LNCaP clone FGC (cell line): ENCODE measurements at regions not wholly inside any gene's neighbourhood (a gene's known extent, or its start where the extent isn't known, plus 50 kb on each side); places are given as distances from the start of the nearest gene placed in this dataset.
"Not testable (repeated sequence)": the region's sequence is repeated elsewhere in the genome, so short reads cannot be mapped to it uniquely, and the experiment has no call there.

Source experiments
- DNase-seq: peaks from one replicate; pipeline ENCODE4 v3.0.0-alpha.2; 2011; ENCODE audit warnings: low read depth
- H3K4me3 ChIP-seq: 2 replicates; pipeline ENCODE4 v1.5.1; 2011; ENCODE audit warnings: mild to moderate bottlenecking, low read depth, low read length, control low read depth
- CTCF ChIP-seq: IDR thresholded peaks from 2 replicates; pipeline ENCODE4 v1.5.1; 2012; ENCODE audit warnings: mild to moderate bottlenecking; ENCODE audit not compliant: control insufficient read depth, insufficient read depth; ENCODE audit errors: extremely low read depth

DNA sequence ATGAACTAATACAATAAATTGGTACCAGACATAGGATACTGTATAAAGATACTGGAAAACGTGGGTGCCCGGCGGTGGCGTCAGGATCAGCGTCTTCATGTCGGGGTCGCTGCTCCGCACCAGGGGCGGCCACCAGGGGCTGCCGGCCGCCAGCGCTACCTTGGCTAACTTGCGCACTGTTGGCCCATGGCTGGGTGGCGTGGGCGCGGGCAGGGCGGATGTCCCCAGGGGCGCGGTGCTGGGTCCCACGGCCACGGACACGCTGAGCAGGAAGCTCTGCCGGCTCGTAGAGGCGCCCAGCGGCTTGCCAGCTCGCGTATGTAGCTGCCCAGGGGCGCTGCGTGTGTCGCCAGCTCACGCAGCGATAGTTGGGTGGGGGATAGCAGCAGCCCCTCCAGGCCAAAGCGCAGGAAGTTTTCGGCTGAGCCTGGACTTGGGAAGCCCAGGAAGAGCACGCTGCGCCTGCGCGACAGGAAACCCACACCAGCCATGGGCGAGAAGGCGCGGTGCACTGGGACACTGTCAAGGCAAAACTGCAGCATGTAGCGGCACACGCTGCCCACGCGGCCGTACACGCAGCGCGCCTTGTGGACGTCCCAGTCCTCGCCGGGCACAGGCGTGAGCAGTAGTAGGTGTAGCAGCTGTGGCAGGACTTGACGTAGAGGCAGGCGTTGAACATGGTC lies 299.9 kb downstream of the CCDC74A start:
- TF ChIP-seq CTCF = no peak
- no peak overlapping the region for H3K4me3 ChIP-seq
- no peak for DNase-seq

GRCh38 chr2:131828164-131828561 lies 300.5 kb downstream of the CCDC74A start:
- TF ChIP-seq CTCF = no peak
- H3K4me3 ChIP-seq = no peak overlapping the region
- no peak for DNase-seq

DNA sequence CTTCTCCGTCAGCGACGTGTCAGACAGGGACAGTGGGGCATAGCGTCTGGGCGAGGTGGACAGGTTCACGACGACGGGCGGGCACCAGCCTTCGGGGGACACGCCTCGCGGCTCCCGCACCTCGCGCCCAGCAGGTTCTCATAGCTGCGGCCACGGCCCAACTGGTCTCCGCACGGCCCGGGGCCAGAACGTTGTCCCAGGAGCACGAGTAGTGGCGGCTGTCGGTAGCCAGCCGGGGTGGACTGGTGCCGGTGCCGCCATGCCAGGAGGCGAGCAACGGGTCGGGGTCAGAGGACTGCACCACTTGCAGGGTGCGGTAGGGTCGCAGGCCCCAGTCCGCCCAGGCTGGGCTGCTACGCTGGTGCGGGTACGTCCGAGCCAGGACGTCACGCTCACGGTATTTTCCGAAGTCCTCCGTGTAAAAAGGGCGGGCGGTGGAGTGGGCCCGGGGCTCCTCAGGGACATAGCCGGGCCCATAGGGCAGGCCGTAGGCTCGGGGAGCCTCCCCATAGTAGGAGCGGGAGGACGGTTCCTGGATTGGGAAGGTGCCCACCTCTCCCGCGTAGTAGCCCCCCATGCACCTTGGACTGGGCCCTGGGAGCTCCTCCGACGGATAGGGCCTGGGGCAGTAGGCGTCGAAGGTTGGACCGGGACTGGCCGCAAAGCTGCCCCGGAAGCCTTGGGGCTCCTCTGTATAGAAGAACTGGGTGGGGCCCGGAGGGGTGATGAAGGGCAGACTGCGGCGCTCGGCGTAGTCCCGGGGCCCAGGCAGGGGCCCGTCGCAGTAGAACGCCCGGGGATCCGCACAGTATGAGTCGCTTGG lies 301.2 kb downstream of the CCDC74A start:
- H3K4me3 ChIP-seq, DNase-seq: not testable (repeated sequence)

DNA sequence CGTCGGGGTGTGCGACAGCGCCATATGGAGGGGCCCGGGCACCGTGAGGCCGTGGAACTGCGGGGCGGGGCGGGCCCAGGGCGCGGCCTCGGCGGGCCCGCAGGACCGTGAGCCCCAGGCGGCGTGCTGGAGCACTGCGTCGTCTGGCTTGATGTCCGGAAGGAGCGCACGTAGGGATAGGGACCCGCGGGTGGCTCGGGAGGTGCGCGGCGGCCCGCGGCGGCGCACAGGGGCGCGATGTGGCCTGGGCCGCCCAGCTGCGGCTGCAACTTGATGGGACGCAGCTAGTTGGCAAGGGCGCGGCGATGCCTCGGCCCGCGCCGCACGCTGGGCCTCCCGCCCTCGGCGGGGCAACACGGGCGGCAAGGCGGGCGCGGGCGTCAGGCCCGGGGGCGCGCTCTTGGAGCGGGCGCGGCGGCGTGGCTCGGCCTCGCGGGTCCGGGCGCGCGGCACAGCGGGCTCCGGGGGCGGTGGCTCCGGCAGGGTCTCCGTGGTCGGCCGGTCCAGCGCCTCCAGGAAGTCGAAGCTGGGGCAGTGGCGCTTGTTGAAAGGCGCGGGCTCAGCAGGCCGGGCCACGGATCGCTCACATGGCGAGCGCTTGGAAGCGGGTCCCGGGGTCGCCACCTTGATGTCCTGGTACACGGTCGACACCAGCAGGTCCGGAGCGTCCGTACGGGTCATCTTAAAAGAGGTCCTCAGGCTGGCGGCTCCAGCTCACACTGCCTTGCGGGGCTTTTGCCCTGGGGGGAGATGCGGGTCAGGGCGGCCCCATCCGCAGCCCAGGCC lies 302.0 kb downstream of the CCDC74A start:
- not testable (repeated sequence) for DNase-seq, H3K4me3 ChIP-seq

GRCh38 chr2:131830242-131830945 lies 302.7 kb downstream of the CCDC74A start:
- H3K4me3 ChIP-seq, DNase-seq: not testable (repeated sequence)

DNA sequence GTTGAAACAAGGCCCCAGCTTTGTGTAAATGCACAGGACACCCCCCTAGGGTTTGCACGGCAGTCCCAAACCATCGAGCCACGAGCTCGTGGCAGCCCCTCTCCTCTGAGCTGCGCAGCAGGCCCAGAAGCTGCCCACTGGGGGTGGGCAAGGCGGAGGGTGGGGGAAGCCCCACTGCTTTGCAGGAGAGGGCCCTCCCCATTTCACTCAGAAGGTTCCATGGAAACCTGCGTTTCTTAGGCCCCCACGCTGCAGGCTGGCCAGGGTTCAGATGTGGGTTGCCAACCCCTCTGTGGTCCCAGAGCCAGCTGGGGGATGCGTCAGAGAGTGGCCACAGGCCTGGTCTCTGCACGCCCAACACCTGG lies 303.2 kb downstream of the CCDC74A start:
- DNase-seq, H3K4me3 ChIP-seq: not testable (repeated sequence)

- H3K4me3 ChIP-seq = not testable (repeated sequence)
Observed at GRCh38 chr2:131831450-131832208, 303.9 kb downstream of the CCDC74A start.

GRCh38 chr2:131832209-131832780 lies 304.6 kb downstream of the CCDC74A start:
- H3K4me3 ChIP-seq, DNase-seq: not testable (repeated sequence)

More at GRCh38 chr2:131831450-131832208, 303.9 kb downstream of the CCDC74A start:
- not testable (repeated sequence) for DNase-seq

GRCh38 chr2:131832917-131833316 lies 305.2 kb downstream of the CCDC74A start:
- not testable (repeated sequence) for DNase-seq, H3K4me3 ChIP-seq

DNA sequence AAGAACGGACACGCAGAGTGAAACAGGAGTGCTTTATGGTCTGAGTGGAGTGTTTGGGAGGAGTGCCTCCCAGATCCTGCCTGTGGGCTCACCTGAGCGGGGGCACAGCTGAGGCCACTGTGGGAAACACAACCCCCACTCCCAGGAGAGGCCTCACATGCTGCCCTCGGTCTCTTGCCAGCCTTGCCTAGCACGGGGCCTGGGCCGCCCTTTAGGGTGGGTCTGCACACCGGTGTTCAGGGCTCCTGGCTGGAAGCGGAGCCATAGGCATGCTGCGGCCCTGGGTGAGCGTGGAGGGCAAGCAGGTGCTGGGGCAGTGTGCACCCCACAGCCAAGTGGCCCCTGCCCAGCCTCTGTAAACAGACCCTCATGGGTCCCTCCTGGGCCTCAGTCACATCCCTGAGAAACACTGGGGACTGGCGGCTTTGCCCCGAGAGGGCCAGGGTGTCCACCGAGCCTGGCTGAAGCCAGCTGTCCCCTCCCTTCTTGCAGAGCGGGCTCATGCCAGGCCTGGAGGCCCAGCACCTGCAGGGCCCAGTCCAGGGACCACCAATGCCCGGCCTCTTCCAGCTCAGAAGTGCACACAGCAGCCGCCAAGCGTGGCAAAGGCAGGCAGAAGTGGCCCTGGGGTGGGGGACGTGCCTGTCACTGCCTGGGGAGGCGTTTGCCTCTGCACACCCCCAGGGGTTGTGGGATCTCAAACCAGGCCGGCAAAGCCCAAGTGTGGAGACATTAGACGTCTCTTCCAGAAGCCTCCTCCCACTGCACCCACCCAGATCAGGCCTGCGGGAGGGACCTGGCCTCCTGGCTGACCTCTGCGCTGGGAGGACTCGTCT lies 305.9 kb downstream of the CCDC74A start:
- DNase-seq = not testable (repeated sequence)

GRCh38 chr2:131834203-131835020 lies 306.7 kb downstream of the CCDC74A start:
- H3K4me3 ChIP-seq, DNase-seq: not testable (repeated sequence)

More for the DNA sequence above, 305.9 kb downstream of the CCDC74A start:
- H3K4me3 ChIP-seq = not testable (repeated sequence)

DNA sequence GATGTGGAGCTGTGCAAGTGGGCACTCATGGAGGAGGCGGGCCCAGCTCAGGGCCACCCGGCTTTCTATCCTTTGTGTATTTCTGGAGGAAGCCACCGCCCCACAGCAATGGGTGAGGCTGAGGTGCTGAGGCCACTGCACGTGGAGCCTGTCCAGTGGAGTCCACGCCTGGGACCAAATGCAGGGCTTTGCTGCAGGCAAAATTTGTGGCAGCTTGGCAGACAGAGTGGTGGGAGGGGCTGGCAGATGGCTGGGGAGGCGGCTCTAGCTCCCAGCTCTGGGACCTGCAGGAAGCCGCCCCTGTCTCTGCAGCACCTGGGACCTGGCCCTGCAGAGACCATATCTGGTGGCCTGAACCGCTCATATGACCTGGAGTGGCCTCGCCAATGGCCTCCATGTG lies 307.3 kb downstream of the CCDC74A start:
- not testable (repeated sequence) for H3K4me3 ChIP-seq, DNase-seq
